ENCODE measurements at regions not wholly inside any gene's neighbourhood (a gene's known extent, or its start where the extent isn't known, plus 50 kb on each side); places are given as distances from the start of the nearest gene placed in this dataset.
A peak's percentile ranks its signal among the peaks of the same experiment; 100 is the strongest.

GRCh38 chrX:77065896-77066295, 381.3 kb upstream of the FGF16 start:
- H3K9me3 ChIP-seq (ENCODE audit: low read length), result no peaks in the 10 kb centered on the region
- H3K27me3 ChIP-seq (ENCODE audit: insufficient read depth, low read depth, low read length), result no peaks in the 10 kb centered on the region

GRCh38 chrX:77070202-77070918, 376.8 kb upstream of the FGF16 start:
- Histone ChIP-seq H4K20me1 (ENCODE audit: insufficient read depth) (no peaks in the 10 kb centered on the region), H3K27ac (ENCODE audit: low read length) (no peak overlapping the region), H3K4me2 (ENCODE audit: low read length) (no peak overlapping the region), H3K4me3 (ENCODE audit: low read length) (no peak overlapping the region), H3K27me3 (ENCODE audit: insufficient read depth, low read depth, low read length) (no peaks in the 10 kb centered on the region), H3K9me3 (ENCODE audit: low read length) (no peaks in the 10 kb centered on the region), H3K79me2 (replicated peaks; ENCODE audit: insufficient read depth, low read length) (no peaks in the 10 kb centered on the region), H3F3A (ENCODE audit: insufficient read depth, low read length, poor library complexity, severe bottlenecking) (no peaks in the 10 kb centered on the region), H3K9ac (ENCODE audit: low read length) (no peak overlapping the region), H2AFZ (ENCODE audit: low read depth, low read length) (peak overlapping the region; percentile 8), H3K36me3 (ENCODE audit: insufficient read depth, low read length) (no peaks in the 10 kb centered on the region), H3K9me2 (ENCODE audit: insufficient read depth, low read length) (no peaks in the 10 kb centered on the region)
- TF ChIP-seq EP300 (conservative IDR thresholded peaks at IDR 0.05; ENCODE audit: poor library complexity, severe bottlenecking) (no peak), MXI1 (conservative IDR thresholded peaks at IDR 0.05; ENCODE audit: poor library complexity, severe bottlenecking) (no peak), EZH2 (IDR thresholded peaks at IDR 0.05; ENCODE audit: borderline replicate concordance, insufficient read depth, low read length, poor library complexity, severe bottlenecking) (no peak), CTCF (IDR thresholded peaks at IDR 0.05; ENCODE audit: poor library complexity, severe bottlenecking) (no peak)

More at GRCh38 chrX:77065896-77066295, 381.3 kb upstream of the FGF16 start:
- no peak overlapping the region for H3K4me3 ChIP-seq (ENCODE audit: low read length)
- H3K9me2 ChIP-seq (ENCODE audit: insufficient read depth, low read length), result no peaks in the 10 kb centered on the region
- no peak overlapping the region for H3K9ac ChIP-seq (ENCODE audit: low read length)
- H4K20me1 ChIP-seq (ENCODE audit: insufficient read depth), result no peaks in the 10 kb centered on the region
- TF ChIP-seq EP300 (conservative IDR thresholded peaks at IDR 0.05; ENCODE audit: poor library complexity, severe bottlenecking), result no peak
- no peak for TF ChIP-seq RAD21 (conservative IDR thresholded peaks at IDR 0.05)
- TF ChIP-seq CTCF (IDR thresholded peaks at IDR 0.05; ENCODE audit: poor library complexity, severe bottlenecking), result no peak
- no peak for TF ChIP-seq POLR2AphosphoS5 (IDR thresholded peaks at IDR 0.05)
- TF ChIP-seq REST (IDR thresholded peaks at IDR 0.05; ENCODE audit: borderline replicate concordance), result no peak
- TF ChIP-seq MXI1 (conservative IDR thresholded peaks at IDR 0.05; ENCODE audit: poor library complexity, severe bottlenecking), result no peak
- no peak for TF ChIP-seq EZH2 (IDR thresholded peaks at IDR 0.05; ENCODE audit: borderline replicate concordance, insufficient read depth, low read length, poor library complexity, severe bottlenecking)
- TF ChIP-seq SMC3 (conservative IDR thresholded peaks at IDR 0.05; ENCODE audit: poor library complexity), result no peak
- no peak for TF ChIP-seq TAF1 (IDR thresholded peaks at IDR 0.05; ENCODE audit: low read depth)
- no peak overlapping the region for H2AFZ ChIP-seq (ENCODE audit: low read depth, low read length)
- H3F3A ChIP-seq (ENCODE audit: insufficient read depth, low read length, poor library complexity, severe bottlenecking), result no peaks in the 10 kb centered on the region
- no peak overlapping the region for H3K4me2 ChIP-seq (ENCODE audit: low read length)
- H3K79me2 ChIP-seq (replicated peaks; ENCODE audit: insufficient read depth, low read length), result no peaks in the 10 kb centered on the region
- no peaks in the 10 kb centered on the region for H3K36me3 ChIP-seq (ENCODE audit: insufficient read depth, low read length)
- H3K27ac ChIP-seq (ENCODE audit: low read length), result no peak overlapping the region

All from neural cell (in vitro differentiated cells).